DMS53 (cell line): ENCODE measurements at regions not wholly inside any gene's neighbourhood (a gene's known extent, or its start where the extent isn't known, plus 50 kb on each side); places are given as distances from the start of the nearest gene placed in this dataset.
"Not testable (repeated sequence)": the region's sequence is repeated elsewhere in the genome, so short reads cannot be mapped to it uniquely, and the experiment has no call there.

Experiments
- DNase-seq: peaks from one replicate; lab custom pipeline; 2025; lab: John Stamatoyannopoulos, UW

DNA sequence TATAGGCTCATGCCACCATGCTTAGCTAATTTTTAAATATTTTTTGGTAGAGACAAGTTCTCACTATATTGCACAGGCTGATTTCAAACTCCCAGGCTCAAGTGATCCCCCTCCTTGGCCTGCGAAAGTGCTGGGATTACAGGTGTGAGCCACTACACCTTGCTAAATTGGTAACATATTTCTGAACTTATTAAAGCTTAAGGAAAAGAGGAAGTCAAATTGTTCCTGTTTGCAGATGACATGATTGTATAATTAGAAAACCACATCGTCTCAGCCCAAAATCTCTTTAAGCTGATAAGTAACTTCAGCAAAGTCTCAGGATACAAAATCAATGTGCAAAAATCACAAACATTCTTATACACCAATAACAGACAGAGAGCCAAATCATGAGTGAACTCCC, 248.3 kb upstream of the KITLG start:
- DNase-seq, result not testable (repeated sequence)

DNA sequence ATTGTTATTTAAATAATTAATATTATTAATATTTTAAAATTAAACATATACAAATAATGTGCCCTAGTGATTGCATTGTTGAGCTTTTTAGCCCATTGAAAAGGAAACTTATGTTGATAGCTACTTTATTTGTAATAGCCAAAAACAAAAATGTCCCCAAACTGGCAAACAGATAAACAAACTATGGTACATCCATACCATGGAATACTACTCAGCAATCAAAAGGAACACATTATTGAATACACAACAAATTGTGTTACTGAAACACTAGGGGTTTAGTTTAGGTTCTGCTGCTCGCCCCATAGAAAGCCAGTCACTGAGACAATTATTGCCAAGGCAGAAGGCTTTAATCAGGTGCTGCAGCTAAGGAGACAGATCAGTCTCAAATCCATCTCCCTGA, 239.7 kb upstream of the KITLG start:
- DNase-seq, result no peak

GRCh38 chr12:88816201-88816600, 235.9 kb upstream of the KITLG start:
- peak; percentile 57 for DNase-seq

GRCh38 chr12:88814779-88815178, 234.5 kb upstream of the KITLG start:
- no peak for DNase-seq

DNA sequence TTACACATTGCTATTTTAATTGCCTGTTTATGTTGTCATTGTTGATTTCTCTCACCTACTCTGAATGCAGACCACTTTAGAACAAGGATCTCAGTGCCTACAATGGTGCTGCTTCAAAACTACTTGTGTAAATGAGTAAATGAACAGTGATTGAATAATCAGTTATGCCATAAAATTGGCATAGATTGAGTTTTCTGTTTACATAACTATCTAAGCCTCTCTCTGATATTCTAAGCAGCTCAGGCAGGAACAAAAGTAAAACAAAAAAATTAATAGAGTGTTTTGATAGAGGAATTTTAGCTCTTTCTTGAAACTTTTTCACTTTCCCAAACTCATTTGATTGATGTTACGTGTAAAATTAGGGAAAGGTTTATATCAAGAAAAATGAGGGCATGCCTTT, 232.3 kb upstream of the KITLG start:
- DNase-seq, result no peak

DNA sequence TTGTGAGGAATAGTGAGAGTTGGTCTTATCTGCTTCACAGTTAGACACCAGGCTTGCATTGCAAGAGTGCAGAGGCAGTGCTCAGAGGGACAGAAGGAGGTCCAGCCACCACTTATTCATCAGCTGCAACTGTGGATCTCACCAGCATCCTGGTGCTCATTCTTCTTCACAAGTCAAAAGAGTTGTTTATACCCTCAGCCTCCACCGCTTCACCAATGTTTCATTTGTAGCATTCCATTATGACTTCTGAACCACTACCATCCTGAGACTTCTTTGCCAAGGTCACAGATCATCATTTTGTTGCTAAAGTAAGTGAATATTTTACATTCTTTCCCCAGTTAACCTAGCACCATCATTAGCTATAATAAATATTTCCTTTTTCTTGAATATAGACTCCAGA, 230.5 kb upstream of the KITLG start:
- no peak for DNase-seq

DNA sequence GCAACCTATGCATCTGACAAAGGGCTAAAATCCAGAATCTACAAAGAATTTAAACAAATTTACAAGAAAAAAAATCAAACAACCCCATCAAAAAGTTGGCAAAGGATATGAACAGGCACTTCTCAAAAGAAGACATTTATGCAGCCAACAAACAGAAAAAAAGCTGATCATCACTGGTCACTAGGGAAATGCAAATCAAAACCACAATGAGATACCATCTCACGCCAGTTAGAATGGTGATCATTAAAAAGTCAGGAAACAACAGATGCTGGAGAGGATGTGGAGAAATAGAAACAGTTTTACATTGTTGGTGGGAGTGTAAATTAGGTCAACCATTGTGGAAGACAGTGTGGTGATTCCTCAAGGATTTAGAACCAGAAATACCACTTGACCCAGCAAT, 229.6 kb upstream of the KITLG start:
- not testable (repeated sequence) for DNase-seq

GRCh38 chr12:88805692-88806091, 225.4 kb upstream of the KITLG start:
- peak; percentile 3 for DNase-seq

- DNase-seq, result no peak
Observed at GRCh38 chr12:88805286-88805685, 225.0 kb upstream of the KITLG start.

DNA sequence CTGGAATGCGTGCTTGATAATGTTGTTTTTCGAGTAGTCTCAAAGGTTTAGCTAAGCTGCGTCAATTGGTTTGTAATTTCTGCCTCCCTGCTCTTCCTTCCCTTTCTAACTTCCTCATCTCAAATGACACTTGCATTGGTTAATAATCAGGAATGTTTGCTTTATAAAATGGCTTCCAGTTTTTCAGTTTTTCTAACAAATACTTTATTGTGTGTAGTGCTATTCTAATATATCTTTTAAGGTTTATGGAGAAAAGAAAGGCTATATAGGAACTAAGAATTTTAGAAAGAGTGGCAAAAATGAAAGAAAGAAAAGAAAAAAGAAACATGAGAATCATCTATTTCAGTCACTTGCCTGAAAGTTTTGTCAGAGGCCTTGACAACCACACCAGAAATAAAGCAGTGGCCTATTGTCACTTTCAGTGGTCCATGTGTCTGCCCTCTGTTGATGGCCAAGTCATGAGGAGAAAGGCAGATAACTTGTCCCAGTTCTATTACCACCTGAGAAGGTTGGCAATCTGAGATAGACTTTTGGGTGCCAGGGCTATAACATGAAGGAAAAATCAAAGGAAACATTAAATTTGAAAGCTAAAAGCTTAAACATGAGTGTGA, 221.9 kb upstream of the KITLG start:
- DNase-seq, result no peak

DNA sequence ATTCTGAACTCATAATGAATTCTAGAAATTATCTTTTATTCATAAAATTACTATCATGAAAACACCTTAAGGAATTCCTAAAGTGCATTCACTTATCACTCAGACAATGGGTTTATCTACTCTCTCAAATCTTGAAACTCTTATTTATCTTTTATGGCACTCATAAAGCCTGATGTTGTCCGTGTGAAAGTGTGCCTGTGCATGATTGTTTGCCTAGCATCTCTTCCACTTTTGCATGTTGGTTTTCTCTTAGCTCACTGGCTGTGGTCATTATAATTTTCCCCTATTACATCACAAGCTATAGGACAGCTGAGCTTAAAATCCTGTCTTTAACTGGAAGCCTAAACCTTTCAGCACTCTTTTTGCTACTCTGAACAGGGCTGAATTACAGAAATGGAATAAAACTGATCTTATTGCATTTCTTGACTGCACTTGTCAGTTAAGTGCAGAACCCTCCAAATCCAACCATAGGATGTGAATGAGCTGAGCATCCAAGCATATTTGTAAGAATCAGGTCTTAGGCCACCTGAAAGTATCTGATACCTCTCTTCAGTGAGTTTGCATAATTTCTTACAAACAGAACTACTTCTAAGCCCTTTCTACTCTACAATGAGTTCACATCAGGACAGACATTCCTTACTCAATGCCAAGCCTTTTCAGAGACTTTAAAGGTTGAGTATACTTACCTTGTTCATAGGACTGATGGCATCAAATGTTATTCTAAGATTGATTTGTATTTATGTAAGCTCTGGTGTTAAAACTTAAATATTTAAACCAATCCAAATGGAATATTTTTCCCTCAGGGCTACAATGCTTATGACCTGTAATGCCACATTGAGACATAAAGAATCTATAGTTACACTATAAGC, 221.2 kb upstream of the KITLG start:
- peak; percentile 7 for DNase-seq

DNA sequence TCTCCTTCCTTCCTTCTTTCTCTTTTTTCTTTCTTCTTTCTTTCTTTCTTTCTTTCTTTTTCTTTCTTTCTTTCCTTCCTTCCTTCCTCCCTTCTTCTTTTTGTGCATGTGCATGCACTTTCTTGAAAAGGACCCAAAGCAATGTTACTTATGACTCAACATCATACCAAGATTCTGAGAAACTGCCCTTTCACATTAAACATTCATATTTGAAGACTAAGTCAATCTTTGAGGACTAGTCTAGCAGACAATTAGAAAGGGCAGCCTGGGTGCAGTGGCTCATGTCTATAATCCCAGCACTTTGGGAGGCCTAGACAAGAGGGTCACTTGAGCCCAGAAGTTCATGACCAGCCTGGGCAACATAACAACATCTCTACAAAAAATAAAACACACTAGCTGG, 212.8 kb upstream of the KITLG start:
- no peak for DNase-seq

GRCh38 chr12:88790231-88790630, 210.0 kb upstream of the KITLG start:
- DNase-seq, result no peak

DNA sequence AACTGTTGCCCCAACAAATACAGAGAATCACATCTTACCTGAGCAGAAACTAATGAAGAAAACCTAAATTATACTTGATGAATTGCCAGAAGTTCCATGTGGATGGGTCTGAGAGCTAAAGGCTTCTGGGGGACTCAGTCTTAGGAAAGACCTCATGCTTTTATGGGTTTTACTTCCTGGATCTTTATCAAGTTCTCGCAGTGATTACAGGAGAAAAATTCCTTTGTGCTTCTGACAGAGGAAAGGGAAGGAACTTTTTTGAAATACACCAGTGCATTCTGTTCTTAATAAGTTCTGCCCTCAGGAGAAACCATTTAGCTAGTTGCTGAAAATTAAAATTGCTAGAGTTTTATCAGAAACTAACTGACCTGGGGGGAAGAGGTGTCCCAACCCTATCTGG, 203.9 kb upstream of the KITLG start:
- DNase-seq, result no peak

DNA sequence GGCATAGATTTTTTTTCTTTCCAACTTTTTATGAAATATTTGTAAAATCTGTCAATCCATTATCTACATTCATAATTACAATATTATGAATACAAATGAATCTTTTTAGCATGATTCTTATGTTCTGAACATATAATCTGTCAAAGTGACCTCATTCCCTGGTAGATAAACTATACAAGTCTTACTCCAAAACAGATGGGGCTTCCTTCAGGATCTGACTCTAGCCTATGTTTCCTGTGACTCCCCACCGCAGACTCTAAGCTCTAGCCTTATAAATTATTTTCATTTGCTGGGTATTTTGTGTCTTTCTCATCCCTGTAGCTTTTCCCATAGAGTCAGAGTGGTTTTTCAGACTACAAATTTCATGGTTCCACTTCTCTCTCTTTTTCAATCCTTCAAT, 202.1 kb upstream of the KITLG start:
- DNase-seq, result no peak

DNA sequence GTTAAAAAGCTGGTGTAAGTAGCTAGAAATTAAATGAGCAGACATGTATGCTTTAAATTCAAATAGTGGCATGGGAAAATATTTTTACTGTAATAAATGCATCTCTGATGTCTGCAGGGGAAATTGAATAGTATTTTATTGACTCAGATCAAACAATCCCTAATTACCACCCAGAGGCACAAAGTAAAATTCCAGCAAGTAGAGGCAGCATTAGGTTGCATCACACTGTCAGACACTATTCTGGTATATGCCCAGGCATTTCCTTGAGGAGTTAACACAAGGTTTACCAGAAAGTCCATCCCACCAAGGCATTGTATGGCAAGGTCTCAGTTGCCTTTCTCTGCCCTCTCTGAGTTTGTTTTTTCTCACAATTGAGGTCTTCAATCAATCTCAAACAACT, 201.6 kb upstream of the KITLG start:
- no peak for DNase-seq

- no peak for DNase-seq
Observed at GRCh38 chr12:88778064-88778463, 197.8 kb upstream of the KITLG start.

DNA sequence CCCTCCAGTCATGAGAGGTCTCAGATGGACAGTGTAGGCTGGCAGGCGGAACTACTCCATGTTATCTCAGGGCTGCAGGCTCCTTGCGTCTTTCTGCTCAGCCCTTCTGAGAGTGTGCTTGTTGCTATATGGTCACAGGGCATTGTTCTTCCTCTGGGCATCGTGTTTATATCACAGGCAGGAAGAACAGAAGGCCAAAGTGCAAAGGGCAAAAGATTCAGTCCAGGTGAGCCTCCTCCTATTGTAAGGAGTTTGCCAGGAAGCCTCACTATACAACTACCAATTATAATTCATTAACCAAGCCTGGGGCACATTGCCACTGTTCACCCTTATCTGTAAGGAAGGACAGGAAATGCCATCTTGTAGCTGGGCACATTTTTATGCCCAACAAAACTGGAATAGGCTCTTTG, 195.5 kb upstream of the KITLG start:
- DNase-seq, result no peak

DNA sequence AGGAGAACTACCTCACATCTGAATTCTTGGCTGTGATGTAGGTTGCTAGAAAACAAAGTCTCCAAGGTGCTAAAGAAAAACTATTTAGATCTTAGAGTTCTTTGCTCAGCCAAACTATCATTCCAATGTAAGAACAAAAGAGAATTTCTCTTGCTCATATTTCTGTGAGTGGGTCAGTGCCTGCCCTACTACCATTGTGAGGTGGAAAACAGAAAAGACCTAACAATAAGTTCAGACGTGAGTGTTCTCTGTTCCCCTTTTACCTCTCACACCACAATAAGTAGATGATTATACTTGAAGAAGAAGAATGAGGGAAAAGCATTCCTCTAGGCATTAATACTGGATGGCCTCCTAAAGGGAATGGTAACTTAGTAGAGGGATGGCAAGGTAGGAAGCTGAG, 187.4 kb upstream of the KITLG start:
- DNase-seq, result no peak

DNA sequence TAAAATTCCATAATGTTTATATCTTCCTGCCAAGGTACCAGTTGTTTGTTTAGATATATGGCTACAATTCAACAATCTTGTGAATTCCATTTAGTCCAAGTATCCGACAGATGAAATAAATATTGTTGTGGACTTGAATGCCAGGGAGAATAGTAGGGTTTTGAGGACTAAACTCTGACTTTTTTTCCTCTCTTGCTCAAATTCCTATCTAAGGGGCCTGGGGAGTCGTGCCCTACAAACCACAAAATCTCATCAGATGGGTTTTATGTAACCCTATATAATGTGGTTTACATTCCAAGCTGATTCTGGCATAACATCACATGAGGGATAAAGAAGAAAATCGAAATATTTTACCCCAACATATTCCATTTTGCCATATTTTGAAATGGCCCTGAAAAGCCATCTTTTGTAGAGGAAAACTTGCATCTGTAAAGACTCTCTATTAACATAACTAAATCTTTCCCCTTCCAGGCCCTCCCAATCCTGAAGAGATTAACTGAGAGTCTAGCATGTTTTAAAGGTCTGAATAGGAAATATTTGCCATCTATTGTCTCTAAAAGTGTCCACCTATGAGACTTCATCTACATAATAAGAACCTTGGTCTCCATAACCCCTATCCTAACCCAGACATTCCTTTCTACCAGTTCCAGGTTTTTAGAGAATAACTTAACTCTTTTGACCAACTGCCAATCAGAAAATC, 184.7 kb upstream of the KITLG start:
- no peak for DNase-seq

DNA sequence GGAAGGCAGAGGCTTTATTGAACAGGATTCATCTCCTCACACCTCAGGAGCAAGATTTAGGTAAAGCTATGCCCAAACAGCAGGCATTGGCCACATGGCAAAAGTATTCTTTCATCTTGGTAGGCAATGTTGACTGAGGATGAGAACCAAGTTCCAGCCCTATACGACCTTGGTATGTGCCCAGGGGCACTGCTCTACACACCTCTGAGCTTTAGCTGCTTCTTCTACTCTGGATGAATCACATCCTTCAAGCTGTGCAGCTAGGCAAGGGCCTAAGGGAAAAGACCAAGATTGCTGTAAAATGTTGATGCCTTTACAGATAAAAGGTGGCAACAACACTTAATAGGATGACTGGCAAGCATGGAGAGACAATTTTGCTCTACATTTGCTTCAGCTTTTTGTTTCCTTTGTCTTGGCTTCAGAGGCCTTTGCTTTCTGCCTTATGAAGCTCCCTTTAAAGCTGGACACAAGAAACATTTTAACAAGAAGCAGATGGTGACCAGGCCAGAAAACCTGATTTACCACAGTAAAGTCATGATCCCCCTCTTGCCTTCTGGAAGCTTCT, 183.3 kb upstream of the KITLG start:
- DNase-seq, result no peak

DNA sequence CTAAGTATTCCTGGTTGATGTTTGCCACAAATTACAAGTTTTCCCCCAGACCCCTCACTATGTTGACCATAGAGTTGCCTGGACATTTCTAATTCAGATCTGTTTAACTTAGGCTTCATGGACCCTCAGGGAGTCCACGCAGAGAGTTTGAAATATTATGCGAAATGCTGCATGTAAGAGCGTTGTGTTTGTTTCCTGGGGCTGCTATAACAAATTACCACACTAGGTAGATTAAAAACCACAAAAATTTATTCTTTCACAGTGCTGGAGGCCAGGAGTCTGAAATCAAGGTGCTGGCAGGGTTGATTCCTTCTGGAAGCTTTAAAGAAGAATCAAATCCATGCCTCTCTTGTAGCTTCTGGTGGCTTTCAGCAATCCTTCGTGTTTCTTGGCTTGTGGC, 177.9 kb upstream of the KITLG start:
- DNase-seq, result no peak

- DNase-seq, result no peak
Observed at GRCh38 chr12:88756917-88757316, 176.6 kb upstream of the KITLG start.
